Osteocyte (in vitro differentiated cells): ENCODE measurements at regions not wholly inside any gene's neighbourhood (a gene's known extent, or its start where the extent isn't known, plus 50 kb on each side); places are given as distances from the start of the nearest gene placed in this dataset.
A peak's percentile ranks its signal among the peaks of the same experiment; 100 is the strongest.

ENCODE experiments used
- DNase-seq: peaks from one replicate; pipeline ENCODE4 v3.0.0; 2021; ENCODE audit warnings: mixed read lengths; ENCODE audit not compliant: unreplicated experiment; ENCODE audit errors: extremely low spot score
- H3K27ac Mint-ChIP-seq: one replicate; pipeline ENCODE4 v1.8.0; 2021; ENCODE audit warnings: mild to moderate bottlenecking, mixed read lengths; ENCODE audit not compliant: unreplicated experiment
- H3K27me3 Mint-ChIP-seq: one replicate; pipeline ENCODE4 v1.8.0; 2021; ENCODE audit warnings: mixed read lengths; ENCODE audit not compliant: unreplicated experiment
- H3K36me3 Mint-ChIP-seq: one replicate; pipeline ENCODE4 v1.8.0; 2021; ENCODE audit warnings: mixed read lengths; ENCODE audit not compliant: unreplicated experiment
- H3K4me1 Mint-ChIP-seq: one replicate; pipeline ENCODE4 v1.8.0; 2021; ENCODE audit warnings: mixed read lengths; ENCODE audit not compliant: unreplicated experiment
- H3K4me3 Mint-ChIP-seq: one replicate; pipeline ENCODE4 v1.8.0; 2021; ENCODE audit warnings: mild to moderate bottlenecking, moderate library complexity, mixed read lengths; ENCODE audit not compliant: unreplicated experiment
- H3K9me3 Mint-ChIP-seq: one replicate; pipeline ENCODE4 v1.8.0; 2021; ENCODE audit warnings: mixed read lengths; ENCODE audit not compliant: unreplicated experiment
- CTCF ChIP-seq: fragments of 200-600 bp; sonication (generic); IDR thresholded peaks from 2 replicates; pipeline ENCODE4 v1.5.0; 2021; ENCODE audit warnings: antibody characterized with exemption, mild to moderate bottlenecking, moderate library complexity

- no peak overlapping the region for H3K27ac Mint-ChIP-seq
- DNase-seq = no peak
- H3K4me1 Mint-ChIP-seq = no peaks in the 10 kb centered on the region
- TF ChIP-seq CTCF = no peak
- peaks cover 22% of the 10 kb centered on the region for H3K27me3 Mint-ChIP-seq
- H3K36me3 Mint-ChIP-seq = no peaks in the 10 kb centered on the region
- no peaks in the 10 kb centered on the region for H3K9me3 Mint-ChIP-seq
- H3K4me3 Mint-ChIP-seq = no peak overlapping the region
These were observed 161.3 kb upstream of the FHL2 start for GRCh38 chr2:105560157-105560556.

DNA sequence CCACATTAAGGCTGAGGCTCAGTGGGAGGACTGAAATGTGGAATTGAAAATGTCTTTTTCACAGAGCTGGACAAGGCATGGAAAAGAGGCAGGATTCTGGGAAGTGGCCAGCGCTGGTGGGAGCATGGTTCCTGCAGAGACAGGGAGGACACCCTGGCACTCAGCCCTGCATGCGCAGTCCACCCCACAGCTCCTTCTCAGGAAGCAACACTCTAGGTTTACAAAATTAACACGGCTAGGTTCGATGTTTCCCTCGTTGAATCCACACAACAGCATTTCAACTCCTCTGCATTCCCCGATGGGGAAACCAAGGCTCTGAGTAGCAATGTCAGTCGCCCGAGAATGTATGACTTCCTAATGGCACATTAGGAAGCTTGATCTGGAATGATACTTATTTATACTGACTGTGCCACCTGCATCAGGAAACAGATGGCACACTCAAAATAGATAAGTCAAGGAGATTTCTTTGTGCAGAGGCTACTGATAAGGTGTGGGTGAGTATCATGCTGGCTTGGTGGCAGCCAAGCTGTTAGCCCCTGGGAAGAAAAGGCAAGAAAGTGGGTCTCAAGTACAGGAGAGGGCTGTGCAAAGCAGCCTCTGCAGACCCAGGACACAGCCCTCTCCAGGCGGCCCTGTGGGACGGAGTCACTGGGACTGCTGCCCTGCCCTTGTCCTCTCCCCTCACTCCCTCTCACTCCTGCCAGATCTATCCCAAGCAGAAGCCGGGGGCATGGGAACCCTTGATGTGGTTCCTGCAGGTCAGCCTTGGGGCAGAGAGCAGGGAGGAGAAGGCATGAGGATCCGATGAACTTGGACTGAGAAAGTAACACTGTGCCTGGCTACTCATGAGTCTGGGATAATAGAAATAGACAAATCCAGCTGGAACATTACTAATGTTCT lies 158.4 kb upstream of the FHL2 start:
- no peaks in the 10 kb centered on the region for H3K36me3 Mint-ChIP-seq
- peaks cover 18% of the 10 kb centered on the region for H3K4me1 Mint-ChIP-seq
- DNase-seq = no peak
- no peak for TF ChIP-seq CTCF
- no peak overlapping the region for H3K4me3 Mint-ChIP-seq
- H3K9me3 Mint-ChIP-seq = no peaks in the 10 kb centered on the region
- peaks cover 22% of the 10 kb centered on the region for H3K27me3 Mint-ChIP-seq
- H3K27ac Mint-ChIP-seq = no peak overlapping the region

DNA sequence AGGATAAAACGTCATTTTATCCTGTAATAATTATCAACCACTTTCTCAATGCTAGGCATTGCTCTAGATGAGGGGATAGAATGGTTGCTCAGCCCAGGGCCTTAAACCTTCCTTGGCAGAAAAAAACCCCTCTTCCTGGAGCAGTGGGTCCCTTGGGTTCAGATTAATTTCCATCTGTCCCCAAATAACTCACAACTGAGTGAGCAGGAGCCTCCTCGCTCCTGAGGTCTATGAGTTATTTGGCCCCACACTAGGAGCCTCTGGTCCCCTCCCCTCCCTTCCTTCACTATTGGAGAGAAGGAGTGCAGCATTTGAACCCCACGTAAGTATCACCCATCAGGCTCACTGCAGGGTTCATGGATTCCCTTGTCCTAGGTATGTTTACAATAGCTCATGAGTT lies 157.5 kb upstream of the FHL2 start:
- Mint-ChIP-seq H3K36me3 (no peaks in the 10 kb centered on the region), H3K9me3 (no peaks in the 10 kb centered on the region), H3K4me1 (peaks cover 20% of the 10 kb centered on the region), H3K4me3 (no peak overlapping the region), H3K27me3 (peaks cover 22% of the 10 kb centered on the region), H3K27ac (no peak overlapping the region)
- no peak for TF ChIP-seq CTCF
- DNase-seq = no peak

DNA sequence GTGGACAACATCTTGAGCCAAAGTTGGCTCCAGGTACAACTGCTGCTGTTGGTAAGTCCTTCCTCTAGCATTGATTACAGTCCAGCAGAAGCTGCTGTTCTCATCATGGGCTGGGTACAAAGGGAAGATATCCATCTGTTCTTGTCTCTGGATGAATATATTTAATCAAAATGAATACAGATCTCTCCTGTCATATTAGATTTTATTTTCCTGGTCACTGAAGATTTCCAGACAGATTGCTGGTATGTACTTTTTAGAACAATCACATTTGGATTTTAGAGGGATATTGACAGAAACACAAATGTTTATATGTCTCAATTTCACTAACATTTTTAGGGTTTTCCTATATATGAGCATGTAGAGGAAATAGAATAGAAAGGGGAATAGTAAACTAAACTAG lies 155.4 kb upstream of the FHL2 start:
- no peak for DNase-seq
- H3K4me1 Mint-ChIP-seq = peaks cover 20% of the 10 kb centered on the region
- H3K36me3 Mint-ChIP-seq = no peaks in the 10 kb centered on the region
- no peak overlapping the region for H3K27ac Mint-ChIP-seq
- no peak for TF ChIP-seq CTCF
- H3K27me3 Mint-ChIP-seq = peaks cover 17% of the 10 kb centered on the region
- no peak overlapping the region for H3K4me3 Mint-ChIP-seq
- H3K9me3 Mint-ChIP-seq = no peaks in the 10 kb centered on the region

- no peaks in the 10 kb centered on the region for H3K9me3 Mint-ChIP-seq
- DNase-seq = no peak
- peaks cover 20% of the 10 kb centered on the region for H3K4me1 Mint-ChIP-seq
These were observed 154.8 kb upstream of the FHL2 start for GRCh38 chr2:105553538-105554196.

More at GRCh38 chr2:105553538-105554196, 154.8 kb upstream of the FHL2 start:
- Mint-ChIP-seq H3K36me3 (no peaks in the 10 kb centered on the region), H3K4me3 (no peak overlapping the region), H3K27ac (peak overlapping the region; percentile 62), H3K27me3 (peaks cover 11% of the 10 kb centered on the region)
- TF ChIP-seq CTCF = no peak
